HEK293 (cell line): ENCODE measurements at regions not wholly inside any gene's neighbourhood (a gene's known extent, or its start where the extent isn't known, plus 50 kb on each side); places are given as distances from the start of the nearest gene placed in this dataset.

ENCODE experiments used
- CTCF ChIP-seq: fragments of 450-650 bp; formaldehyde crosslinking; IDR thresholded peaks from 2 replicates; pipeline ENCODE4 v1.5.1; 2016; ENCODE audit warnings: missing biosample characterization, missing genetic modification characterization
- KLF16 ChIP-seq: fragments of 450-650 bp; formaldehyde crosslinking; IDR thresholded peaks from 2 replicates; pipeline ENCODE4 v1.5.1; 2017; ENCODE audit warnings: missing biosample characterization, missing genetic modification characterization
- MEIS1 ChIP-seq: sonication (generic); formaldehyde crosslinking; IDR thresholded peaks from 2 replicates; pipeline ENCODE4 v1.8.1; 2022; ENCODE audit warnings: missing genetic modification reagents, mild to moderate bottlenecking, borderline replicate concordance
- PATZ1 ChIP-seq: fragments of 450-650 bp; formaldehyde crosslinking; IDR thresholded peaks from 2 replicates; pipeline ENCODE4 v1.5.1; 2016; ENCODE audit warnings: missing biosample characterization, missing genetic modification characterization
- REST ChIP-seq: fragments of 450-650 bp; formaldehyde crosslinking; IDR thresholded peaks from 2 replicates; pipeline ENCODE4 v1.5.1; 2016; ENCODE audit warnings: missing biosample characterization, missing genetic modification characterization
- ZNF274 ChIP-seq, 2 experiments: fragments of 200-500 bp in 1 of 2; fragments of 450-650 bp in 1 of 2; sonication (Bioruptor generic) in 1 of 2; formaldehyde crosslinking in 1 of 2; IDR thresholded peaks; 2 replicates each; pipeline versions ENCODE4 v1.5.1 to v1.6.1; 2014 to 2016; ENCODE audit warnings: borderline replicate concordance in 1 of 2, inconsistent platforms in 1 of 2, low read length in 1 of 2, missing biosample characterization in 1 of 2, missing genetic modification characterization in 1 of 2
- ZNF341 ChIP-seq: fragments of 450-650 bp; formaldehyde crosslinking; IDR thresholded peaks from 2 replicates; pipeline ENCODE4; 2016; ENCODE audit warnings: low read depth, missing biosample characterization, missing genetic modification characterization
- ZNF624 ChIP-seq: fragments of 450-650 bp; formaldehyde crosslinking; IDR thresholded peaks from 2 replicates; pipeline ENCODE4 v1.5.1; 2017; ENCODE audit warnings: missing biosample characterization, missing genetic modification characterization
- ZNF645 ChIP-seq: fragments of 450-650 bp; formaldehyde crosslinking; IDR thresholded peaks from 2 replicates; pipeline ENCODE4; 2016; ENCODE audit warnings: missing biosample characterization, missing genetic modification characterization
- ZNF704 ChIP-seq: fragments of 450-650 bp; formaldehyde crosslinking; IDR thresholded peaks from 2 replicates; pipeline ENCODE4 v1.5.1; 2016; ENCODE audit warnings: missing biosample characterization, missing genetic modification characterization
- TF ChIP-seq, protein P1 (sequence below): fragments of 450-650 bp; formaldehyde crosslinking; IDR thresholded peaks from 2 replicates; pipeline ENCODE4 v1.5.1; 2016; ENCODE audit warnings: missing biosample characterization, missing genetic modification characterization
- TF ChIP-seq, protein P2 (sequence below): fragments of 450-650 bp; formaldehyde crosslinking; conservative IDR thresholded peaks from 2 replicates; pipeline ENCODE4 v1.5.1; 2016; ENCODE audit warnings: low read depth, missing biosample characterization, missing genetic modification characterization
- TF ChIP-seq, protein P3 (sequence below): fragments of 450-650 bp; formaldehyde crosslinking; IDR thresholded peaks from 2 replicates; pipeline ENCODE4 v1.5.1; 2016; ENCODE audit warnings: missing biosample characterization, missing genetic modification characterization
- TF ChIP-seq, protein P4 (sequence below): fragments of 450-650 bp; formaldehyde crosslinking; IDR thresholded peaks from 2 replicates; pipeline ENCODE4 v1.5.1; 2016; ENCODE audit warnings: missing biosample characterization, missing genetic modification characterization

GRCh38 chr4:107380836-107381438 is 339.1 kb downstream of the PAPSS1 start:
- TF ChIP-seq, protein P1, sequence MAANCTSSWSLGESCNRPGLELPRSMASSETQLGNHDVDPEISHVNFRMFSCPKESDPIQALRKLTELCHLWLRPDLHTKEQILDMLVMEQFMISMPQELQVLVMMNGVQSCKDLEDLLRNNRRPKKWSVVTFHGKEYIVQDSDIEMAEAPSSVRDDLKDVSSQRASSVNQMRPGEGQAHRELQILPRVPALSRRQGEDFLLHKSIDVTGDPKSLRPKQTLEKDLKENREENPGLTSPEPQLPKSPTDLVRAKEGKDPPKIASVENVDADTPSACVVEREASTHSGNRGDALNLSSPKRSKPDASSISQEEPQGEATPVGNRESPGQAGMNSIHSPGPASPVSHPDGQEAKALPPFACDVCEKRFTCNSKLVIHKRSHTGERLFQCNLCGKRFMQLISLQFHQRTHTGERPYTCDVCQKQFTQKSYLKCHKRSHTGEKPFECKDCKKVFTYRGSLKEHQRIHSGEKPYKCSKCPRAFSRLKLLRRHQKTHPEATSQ (tag by site-specific recombination): no peak
- no peak for TF ChIP-seq PATZ1 (tag by site-specific recombination)
- no peak for TF ChIP-seq CTCF
- TF ChIP-seq, protein P2, sequence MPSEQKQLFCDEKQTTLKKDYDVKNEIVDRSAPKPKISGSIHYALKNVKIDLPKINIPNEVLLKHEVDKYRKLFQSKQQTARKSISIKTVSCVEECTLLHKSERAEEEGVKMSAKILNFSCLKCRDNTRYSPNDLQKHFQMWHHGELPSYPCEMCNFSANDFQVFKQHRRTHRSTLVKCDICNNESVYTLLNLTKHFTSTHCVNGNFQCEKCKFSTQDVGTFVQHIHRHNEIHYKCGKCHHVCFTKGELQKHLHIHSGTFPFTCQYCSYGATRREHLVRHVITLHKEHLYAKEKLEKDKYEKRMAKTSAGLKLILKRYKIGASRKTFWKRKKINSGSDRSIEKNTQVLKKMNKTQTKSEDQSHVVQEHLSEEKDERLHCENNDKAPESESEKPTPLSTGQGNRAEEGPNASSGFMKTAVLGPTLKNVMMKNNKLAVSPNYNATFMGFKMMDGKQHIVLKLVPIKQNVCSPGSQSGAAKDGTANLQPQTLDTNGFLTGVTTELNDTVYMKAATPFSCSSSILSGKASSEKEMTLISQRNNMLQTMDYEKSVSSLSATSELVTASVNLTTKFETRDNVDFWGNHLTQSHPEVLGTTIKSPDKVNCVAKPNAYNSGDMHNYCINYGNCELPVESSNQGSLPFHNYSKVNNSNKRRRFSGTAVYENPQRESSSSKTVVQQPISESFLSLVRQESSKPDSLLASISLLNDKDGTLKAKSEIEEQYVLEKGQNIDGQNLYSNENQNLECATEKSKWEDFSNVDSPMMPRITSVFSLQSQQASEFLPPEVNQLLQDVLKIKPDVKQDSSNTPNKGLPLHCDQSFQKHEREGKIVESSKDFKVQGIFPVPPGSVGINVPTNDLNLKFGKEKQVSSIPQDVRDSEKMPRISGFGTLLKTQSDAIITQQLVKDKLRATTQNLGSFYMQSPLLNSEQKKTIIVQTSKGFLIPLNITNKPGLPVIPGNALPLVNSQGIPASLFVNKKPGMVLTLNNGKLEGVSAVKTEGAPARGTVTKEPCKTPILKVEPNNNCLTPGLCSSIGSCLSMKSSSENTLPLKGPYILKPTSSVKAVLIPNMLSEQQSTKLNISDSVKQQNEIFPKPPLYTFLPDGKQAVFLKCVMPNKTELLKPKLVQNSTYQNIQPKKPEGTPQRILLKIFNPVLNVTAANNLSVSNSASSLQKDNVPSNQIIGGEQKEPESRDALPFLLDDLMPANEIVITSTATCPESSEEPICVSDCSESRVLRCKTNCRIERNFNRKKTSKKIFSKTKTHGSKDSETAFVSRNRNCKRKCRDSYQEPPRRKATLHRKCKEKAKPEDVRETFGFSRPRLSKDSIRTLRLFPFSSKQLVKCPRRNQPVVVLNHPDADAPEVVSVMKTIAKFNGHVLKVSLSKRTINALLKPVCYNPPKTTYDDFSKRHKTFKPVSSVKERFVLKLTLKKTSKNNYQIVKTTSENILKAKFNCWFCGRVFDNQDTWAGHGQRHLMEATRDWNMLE (tag by site-specific recombination): no peak
- TF ChIP-seq ZNF704: no peak
- TF ChIP-seq ZNF645 (tag by site-specific recombination): no peak
- no peak for TF ChIP-seq REST (tag by site-specific recombination)
- TF ChIP-seq ZNF341 (tag by site-specific recombination): no peak
- TF ChIP-seq, protein P3, sequence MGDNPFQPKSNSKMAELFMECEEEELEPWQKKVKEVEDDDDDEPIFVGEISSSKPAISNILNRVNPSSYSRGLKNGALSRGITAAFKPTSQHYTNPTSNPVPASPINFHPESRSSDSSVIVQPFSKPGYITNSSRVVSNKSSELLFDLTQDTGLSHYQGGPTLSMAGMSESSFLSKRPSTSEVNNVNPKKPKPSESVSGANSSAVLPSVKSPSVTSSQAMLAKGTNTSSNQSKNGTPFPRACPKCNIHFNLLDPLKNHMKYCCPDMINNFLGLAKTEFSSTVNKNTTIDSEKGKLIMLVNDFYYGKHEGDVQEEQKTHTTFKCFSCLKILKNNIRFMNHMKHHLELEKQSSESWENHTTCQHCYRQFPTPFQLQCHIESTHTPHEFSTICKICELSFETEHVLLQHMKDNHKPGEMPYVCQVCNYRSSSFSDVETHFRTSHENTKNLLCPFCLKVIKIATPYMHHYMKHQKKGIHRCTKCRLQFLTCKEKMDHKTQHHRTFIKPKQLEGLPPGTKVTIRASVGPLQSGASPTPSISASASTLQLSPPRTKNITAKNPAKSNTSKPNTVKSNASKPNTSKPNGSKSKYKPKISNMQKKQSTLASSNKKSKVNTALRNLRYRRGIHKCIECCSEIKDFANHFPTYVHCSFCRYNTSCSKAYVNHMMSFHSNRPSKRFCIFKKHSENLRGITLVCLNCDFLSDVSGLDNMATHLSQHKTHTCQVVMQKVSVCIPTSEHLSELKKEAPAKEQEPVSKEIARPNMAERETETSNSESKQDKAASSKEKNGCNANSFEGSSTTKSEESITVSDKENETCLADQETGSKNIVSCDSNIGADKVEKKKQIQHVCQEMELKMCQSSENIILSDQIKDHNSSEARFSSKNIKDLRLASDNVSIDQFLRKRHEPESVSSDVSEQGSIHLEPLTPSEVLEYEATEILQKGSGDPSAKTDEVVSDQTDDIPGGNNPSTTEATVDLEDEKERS: no peak
- no peak for TF ChIP-seq ZNF274 (IDR thresholded peaks at IDR 0.05; ENCODE audit: low read length)
- no peak for TF ChIP-seq ZNF274 (tag by site-specific recombination; IDR thresholded peaks at IDR 0.05; ENCODE audit: borderline replicate concordance)
- no peak for TF ChIP-seq MEIS1 (CRISPR knock-in tag)
- no peak for TF ChIP-seq ZNF624 (tag by site-specific recombination)
- TF ChIP-seq KLF16 (tag by site-specific recombination): no peak
- TF ChIP-seq, protein P4, sequence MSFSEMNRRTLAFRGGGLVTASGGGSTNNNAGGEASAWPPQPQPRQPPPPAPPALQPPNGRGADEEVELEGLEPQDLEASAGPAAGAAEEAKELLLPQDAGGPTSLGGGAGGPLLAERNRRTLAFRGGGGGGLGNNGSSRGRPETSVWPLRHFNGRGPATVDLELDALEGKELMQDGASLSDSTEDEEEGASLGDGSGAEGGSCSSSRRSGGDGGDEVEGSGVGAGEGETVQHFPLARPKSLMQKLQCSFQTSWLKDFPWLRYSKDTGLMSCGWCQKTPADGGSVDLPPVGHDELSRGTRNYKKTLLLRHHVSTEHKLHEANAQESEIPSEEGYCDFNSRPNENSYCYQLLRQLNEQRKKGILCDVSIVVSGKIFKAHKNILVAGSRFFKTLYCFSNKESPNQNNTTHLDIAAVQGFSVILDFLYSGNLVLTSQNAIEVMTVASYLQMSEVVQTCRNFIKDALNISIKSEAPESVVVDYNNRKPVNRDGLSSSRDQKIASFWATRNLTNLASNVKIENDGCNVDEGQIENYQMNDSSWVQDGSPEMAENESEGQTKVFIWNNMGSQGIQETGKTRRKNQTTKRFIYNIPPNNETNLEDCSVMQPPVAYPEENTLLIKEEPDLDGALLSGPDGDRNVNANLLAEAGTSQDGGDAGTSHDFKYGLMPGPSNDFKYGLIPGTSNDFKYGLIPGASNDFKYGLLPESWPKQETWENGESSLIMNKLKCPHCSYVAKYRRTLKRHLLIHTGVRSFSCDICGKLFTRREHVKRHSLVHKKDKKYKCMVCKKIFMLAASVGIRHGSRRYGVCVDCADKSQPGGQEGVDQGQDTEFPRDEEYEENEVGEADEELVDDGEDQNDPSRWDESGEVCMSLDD (tag by site-specific recombination): no peak
